NCI-H2081 (cell line): ENCODE measurements at regions not wholly inside any gene's neighbourhood (a gene's known extent, or its start where the extent isn't known, plus 50 kb on each side); places are given as distances from the start of the nearest gene placed in this dataset.
"Not testable (repeated sequence)": the region's sequence is repeated elsewhere in the genome, so short reads cannot be mapped to it uniquely, and the experiment has no call there.

Experiments used
- DNase-seq, 2 experiments: peaks; one replicate each; lab custom pipeline; 2025; lab: John Stamatoyannopoulos, UW

DNA sequence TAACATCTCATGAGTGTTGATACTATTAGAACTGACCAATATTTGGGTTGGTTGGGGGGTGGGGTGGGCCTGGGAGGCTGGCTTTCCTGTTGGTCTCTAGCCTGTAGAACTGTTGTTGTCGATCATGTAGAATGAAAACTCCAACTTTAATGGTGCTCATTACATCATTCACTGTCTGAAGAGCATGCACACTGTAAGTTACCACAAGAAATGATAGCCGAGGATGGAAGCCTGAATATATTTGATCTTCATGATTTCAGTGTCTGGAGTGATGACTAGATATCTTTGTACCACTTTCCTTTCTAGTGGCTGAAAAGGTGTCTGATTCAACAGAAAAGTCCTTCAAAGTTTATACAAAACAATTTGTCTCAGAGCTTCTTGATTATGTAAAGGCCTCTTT lies 123.6 kb downstream of the XCL2 start:
- no peak for DNase-seq

DNA sequence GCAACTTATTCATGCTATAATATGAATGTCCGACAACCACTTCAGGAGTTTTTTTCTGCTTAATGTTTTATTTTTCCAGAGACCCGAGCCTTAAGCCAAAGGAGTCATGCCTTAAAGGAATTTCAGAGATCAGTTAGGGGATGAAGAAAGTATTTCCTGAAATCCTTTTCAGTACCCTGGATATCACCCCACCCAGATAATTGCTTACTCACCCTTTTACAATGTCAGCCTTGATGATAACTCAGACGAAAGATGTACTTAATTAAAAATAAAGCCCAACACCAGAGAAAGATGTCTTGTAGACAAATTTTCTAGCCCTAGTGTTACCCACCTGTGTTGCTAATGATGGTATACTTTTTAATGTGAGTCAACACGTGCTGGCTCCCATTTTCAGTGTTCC lies 124.1 kb downstream of the XCL2 start:
- no peak for DNase-seq

GRCh38 chr1:168416220-168416619 lies 127.6 kb downstream of the XCL2 start:
- DNase-seq: no peak

GRCh38 chr1:168414914-168415313 lies 128.9 kb downstream of the XCL2 start:
- DNase-seq: no peak

DNA sequence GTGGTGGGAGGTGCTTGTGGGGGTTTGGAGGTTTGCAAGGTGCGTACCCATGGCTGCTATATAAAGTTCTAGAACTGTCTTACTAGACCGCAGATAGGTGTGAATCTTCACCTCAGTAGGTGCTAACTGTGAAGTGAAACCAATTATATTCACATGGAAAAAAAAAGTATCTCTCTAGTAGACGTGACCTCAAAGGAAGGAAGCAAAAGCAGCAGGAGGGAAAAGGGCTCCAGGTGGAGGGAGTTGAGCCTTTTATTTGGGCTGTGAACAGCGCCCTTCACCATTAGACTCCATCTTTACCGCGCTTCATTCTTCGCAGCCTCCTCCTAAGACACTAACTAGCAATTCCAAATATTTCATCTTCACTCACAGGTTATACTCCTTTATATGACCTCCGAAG lies 129.8 kb downstream of the TBX19 start:
- no peak for DNase-seq

GRCh38 chr1:168408884-168409283 lies 128.2 kb downstream of the TBX19 start:
- no peak for DNase-seq

DNA sequence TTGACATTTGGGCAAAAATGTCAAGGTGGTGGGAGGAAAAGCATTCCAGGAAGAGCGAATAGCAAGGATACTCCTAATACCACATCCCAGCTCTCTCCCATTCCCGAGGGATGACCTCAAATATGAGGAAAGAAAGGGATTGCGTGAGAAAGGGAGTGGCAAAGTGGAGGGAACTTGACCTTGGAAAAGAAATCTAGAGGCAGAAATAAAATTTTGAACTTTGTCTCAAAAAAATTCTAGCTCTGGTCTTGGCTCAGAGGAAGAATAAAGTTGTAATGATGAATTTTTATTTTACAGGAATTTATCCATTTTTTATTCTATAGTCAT lies 127.8 kb downstream of the TBX19 start:
- no peak for DNase-seq

GRCh38 chr1:168407832-168408538 lies 127.3 kb downstream of the TBX19 start:
- no peak for DNase-seq

DNA sequence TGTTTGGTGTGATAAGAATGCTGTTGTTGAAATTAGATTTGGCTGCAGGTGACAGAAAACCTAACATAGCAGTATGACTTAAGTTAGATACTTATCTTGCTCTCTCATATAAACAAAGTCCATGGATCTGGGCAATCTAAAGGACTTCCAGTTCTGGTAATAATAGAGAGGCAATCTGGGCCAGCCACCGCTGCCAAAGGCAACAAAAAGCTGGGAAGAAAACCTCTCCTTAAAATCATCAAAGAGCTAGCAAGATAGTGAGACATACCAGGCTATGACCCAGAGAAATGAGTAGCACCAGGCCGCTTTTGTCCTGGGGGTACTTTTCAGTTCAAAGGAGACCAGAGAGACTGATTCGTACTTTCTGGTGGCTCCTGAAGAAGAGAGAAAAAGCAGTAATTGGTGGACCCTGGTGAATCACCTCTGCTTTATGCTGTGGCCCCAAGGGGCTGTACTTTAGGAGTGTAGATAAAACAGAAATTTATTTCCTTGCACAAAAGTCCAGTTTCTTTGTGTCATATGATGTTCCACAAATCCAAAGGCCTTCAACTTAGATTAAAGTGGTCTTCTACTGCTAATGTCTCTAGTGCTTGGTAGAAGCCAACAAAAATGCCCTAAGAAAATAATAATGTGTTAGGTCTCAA lies 125.4 kb downstream of the TBX19 start:
- DNase-seq: no peak

DNA sequence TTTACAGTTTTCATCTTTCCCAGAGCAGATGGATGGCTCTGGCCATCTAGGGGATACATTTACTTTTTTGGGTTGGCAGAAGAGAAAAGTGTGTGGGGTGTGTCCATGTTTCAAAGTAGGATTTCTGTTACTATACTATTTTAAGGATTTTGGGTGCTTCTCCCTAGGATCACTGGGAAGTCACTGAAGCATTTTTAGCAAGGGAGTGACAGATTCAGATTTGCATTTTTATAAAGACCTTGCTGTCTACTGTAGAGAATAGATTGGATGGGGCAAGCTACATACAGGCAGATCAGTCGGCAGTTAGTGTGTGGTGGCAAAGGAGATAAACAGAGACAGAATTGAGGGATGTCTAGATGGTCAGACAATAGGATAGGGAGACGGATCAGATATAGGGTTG lies 122.5 kb downstream of the TBX19 start:
- DNase-seq: no peak

DNA sequence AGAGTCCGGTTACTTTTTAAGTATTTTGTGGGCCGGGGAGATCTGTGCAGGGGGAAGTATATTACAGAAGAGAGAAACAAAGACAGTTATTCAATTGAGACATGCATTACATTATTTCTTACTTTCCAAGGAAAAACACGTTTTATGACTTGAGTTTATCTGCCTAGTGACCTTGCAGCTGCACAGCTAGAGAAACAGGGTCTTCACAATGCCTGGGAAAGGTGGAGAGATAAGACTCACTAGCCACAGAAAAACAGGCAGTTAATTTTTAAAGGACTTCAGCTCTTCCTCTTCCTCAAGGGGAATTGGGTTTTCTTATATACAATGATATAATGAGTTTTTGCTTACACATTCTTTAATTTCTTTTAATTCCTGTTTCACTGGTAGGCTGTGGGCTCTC lies 121.8 kb downstream of the TBX19 start:
- DNase-seq: not testable (repeated sequence)

GRCh38 chr1:168401341-168401740 lies 120.7 kb downstream of the TBX19 start:
- DNase-seq: no peak

- no peak for DNase-seq
Measured at GRCh38 chr1:168400139-168400538, 119.5 kb downstream of the TBX19 start.

DNA sequence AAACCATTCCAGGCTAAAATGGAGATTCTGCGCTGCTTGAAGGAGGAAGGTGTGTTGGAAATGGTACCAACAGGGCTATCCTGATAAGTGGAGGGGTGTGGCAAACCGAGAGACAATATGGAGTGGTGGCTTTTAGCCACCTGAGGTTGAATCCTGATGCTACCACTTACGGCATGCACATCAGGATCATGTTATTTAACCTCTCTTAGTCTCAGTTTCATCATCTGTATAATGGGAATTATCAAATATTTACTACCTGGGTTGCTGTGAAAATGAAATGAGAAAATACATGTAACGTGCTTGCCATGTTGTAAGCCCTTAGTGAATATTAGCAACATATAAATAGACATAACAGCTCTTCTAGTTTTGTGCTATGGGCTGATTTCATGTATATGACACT lies 117.1 kb downstream of the TBX19 start:
- DNase-seq: no peak

- DNase-seq: no peak
Measured at GRCh38 chr1:168396940-168397684, 116.4 kb downstream of the TBX19 start.

GRCh38 chr1:168396508-168396907 lies 115.8 kb downstream of the TBX19 start:
- DNase-seq: no peak

DNA sequence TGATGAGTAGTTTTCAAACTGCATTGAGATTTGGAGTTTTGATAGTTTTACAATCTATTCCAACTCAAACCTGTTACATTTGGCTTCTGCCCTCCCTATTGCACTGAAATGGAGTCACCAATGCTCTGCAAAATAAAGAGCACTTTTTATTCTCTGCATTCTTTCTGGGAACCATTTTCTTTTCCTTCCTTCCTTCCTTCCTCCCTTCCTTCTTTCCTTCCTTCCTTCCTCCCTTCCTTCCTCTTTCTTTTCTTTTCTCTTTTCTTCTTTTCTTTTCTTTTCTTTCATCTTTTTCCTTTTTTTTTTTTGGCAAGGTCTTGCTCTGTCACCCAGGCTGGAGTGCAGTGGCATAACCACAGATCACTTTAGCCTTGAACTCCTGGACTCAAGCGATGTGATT lies 114.2 kb downstream of the TBX19 start:
- DNase-seq: no peak

GRCh38 chr1:168392958-168393549 lies 112.4 kb downstream of the TBX19 start:
- no peak for DNase-seq

GRCh38 chr1:168391851-168392681 lies 111.4 kb downstream of the TBX19 start:
- peak in 1 of 2 experiments; percentile 43 for DNase-seq

- DNase-seq: no peak
Measured at GRCh38 chr1:168390271-168390670, 109.6 kb downstream of the TBX19 start.

GRCh38 chr1:168387781-168388760 lies 107.4 kb downstream of the TBX19 start:
- no peak for DNase-seq
